ENCODE measurements at regions not wholly inside any gene's neighbourhood (a gene's known extent, or its start where the extent isn't known, plus 50 kb on each side); places are given as distances from the start of the nearest gene placed in this dataset.

DNA sequence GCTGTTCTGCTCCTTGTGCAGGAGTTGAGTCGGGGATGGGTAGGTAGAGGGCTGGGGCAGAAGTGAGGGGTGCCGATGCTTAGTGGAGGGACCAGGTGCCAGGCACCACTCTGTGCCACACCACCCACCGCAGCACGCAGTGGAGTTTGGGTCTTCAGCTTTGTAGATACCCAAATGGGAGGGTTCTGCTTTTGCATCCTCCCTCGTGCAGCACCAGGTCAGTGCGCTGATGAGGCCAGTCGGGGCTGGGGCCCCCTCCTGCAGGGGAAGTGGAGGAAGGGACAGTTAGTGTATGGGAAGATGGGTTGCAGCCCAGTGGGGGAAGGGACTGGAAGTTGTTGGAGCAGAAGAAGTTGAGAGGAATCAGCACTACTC lies 244.0 kb downstream of the RHOU start:
- H3K36me3 Mint-ChIP-seq (ENCODE audit: low read depth): no peaks in the 10 kb centered on the region
- H3K27me3 Mint-ChIP-seq (ENCODE audit: insufficient read depth): peaks cover 3% of the 10 kb centered on the region; the same call in 1 of the 2 replicates
- DNase-seq: no peak
- peaks cover 5% of the 10 kb centered on the region for H3K9me3 Mint-ChIP-seq
- TF ChIP-seq, protein P1, sequence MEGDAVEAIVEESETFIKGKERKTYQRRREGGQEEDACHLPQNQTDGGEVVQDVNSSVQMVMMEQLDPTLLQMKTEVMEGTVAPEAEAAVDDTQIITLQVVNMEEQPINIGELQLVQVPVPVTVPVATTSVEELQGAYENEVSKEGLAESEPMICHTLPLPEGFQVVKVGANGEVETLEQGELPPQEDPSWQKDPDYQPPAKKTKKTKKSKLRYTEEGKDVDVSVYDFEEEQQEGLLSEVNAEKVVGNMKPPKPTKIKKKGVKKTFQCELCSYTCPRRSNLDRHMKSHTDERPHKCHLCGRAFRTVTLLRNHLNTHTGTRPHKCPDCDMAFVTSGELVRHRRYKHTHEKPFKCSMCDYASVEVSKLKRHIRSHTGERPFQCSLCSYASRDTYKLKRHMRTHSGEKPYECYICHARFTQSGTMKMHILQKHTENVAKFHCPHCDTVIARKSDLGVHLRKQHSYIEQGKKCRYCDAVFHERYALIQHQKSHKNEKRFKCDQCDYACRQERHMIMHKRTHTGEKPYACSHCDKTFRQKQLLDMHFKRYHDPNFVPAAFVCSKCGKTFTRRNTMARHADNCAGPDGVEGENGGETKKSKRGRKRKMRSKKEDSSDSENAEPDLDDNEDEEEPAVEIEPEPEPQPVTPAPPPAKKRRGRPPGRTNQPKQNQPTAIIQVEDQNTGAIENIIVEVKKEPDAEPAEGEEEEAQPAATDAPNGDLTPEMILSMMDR (IDR thresholded peaks at IDR 0.05): no peak
- H3K27ac Mint-ChIP-seq: no peak overlapping the region
- no peak overlapping the region for H3K4me3 Mint-ChIP-seq
- no peaks in the 10 kb centered on the region for H3K4me1 Mint-ChIP-seq (ENCODE audit: low read depth)

DNA sequence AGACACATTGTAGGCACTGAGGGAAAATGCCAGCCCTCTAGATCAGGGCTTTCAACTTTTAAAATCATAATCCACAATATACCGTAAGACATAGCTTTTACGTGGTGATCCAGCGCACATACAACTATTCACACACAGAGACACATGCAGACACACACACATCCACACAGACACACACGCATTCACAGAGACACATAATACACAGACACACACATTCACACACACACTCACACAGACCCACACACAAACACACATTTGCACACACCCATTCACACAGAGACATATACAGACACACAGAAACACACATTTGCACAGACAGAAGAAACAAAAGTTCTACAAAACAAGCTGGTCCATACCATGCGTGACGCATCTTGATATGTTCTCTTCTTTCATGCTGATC lies 244.5 kb downstream of the RHOU start:
- no peak for DNase-seq
- no peak overlapping the region for H3K27ac Mint-ChIP-seq
- H3K4me3 Mint-ChIP-seq: no peak overlapping the region
- H3K4me1 Mint-ChIP-seq (ENCODE audit: low read depth): no peaks in the 10 kb centered on the region
- peaks cover 3% of the 10 kb centered on the region; the same call in 1 of the 2 replicates for H3K27me3 Mint-ChIP-seq (ENCODE audit: insufficient read depth)
- H3K36me3 Mint-ChIP-seq (ENCODE audit: low read depth): no peaks in the 10 kb centered on the region
- H3K9me3 Mint-ChIP-seq: peaks cover 5% of the 10 kb centered on the region
- TF ChIP-seq, protein P1 (IDR thresholded peaks at IDR 0.05): no peak

DNA sequence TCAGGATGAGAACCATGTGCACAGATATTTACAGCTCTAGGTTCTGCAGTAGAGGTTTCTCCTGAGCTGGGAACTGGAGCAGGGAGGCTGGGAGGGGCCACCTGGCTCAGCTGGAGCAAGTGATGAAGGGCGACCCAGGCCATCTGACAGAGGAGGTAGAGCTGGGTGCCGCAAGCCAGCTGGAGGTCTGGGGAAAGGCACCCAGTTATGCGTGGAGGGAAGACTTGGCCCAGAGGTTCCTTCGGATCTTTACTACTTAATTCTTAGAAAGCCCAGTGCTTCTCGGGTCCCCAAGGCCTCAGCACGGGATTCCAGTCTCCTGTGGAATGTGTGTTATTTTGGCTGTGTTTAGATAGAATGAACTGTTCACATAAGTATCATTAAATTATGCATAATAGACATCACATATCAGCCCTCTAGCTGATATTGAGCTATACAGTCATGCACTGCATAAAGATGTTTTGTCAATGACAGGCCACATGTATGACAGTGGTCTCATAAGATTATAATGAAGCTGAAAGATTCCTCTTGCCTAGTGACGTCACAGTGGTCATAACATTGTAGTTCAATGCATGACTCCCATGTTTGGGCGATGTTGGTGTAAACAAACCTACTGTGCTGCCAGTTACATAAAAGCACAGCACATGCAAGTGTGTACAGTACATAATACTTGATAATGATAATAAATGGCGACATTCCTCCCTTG lies 245.1 kb downstream of the RHOU start:
- TF ChIP-seq, protein P1 (IDR thresholded peaks at IDR 0.05): no peak
- no peaks in the 10 kb centered on the region for H3K36me3 Mint-ChIP-seq (ENCODE audit: low read depth)
- H3K4me3 Mint-ChIP-seq: no peak overlapping the region
- peaks cover 3% of the 10 kb centered on the region; the same call in 1 of the 2 replicates for H3K27me3 Mint-ChIP-seq (ENCODE audit: insufficient read depth)
- H3K4me1 Mint-ChIP-seq (ENCODE audit: low read depth): no peaks in the 10 kb centered on the region
- H3K9me3 Mint-ChIP-seq: peaks cover 10% of the 10 kb centered on the region
- no peak for DNase-seq
- no peak overlapping the region for H3K27ac Mint-ChIP-seq

DNA sequence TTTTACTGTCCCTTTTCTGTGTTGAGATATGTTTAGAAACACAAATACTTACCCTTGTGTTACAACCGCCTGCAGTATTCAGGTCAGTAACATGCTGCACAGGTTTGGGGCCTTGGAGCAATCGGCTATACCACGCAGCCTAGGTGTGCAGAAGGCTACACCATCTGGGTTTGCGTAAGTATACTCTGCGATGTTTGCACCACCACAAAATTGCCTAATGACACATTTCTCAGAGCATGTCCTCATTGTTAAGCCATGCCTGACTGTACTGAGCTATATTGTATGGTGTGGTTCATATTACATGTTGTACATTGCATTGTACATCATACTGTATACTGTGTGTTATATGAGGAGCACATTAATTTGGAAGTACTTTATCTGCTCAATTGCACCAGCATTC lies 247.4 kb downstream of the RHOU start:
- peaks cover 12% of the 10 kb centered on the region for H3K9me3 Mint-ChIP-seq
- H3K27me3 Mint-ChIP-seq (ENCODE audit: insufficient read depth): peaks cover 3% of the 10 kb centered on the region; the same call in 1 of the 2 replicates
- H3K27ac Mint-ChIP-seq: no peak overlapping the region
- H3K4me3 Mint-ChIP-seq: no peak overlapping the region
- TF ChIP-seq, protein P1 (IDR thresholded peaks at IDR 0.05): no peak
- no peaks in the 10 kb centered on the region for H3K36me3 Mint-ChIP-seq (ENCODE audit: low read depth)
- no peak for DNase-seq
- H3K4me1 Mint-ChIP-seq (ENCODE audit: low read depth): no peaks in the 10 kb centered on the region

DNA sequence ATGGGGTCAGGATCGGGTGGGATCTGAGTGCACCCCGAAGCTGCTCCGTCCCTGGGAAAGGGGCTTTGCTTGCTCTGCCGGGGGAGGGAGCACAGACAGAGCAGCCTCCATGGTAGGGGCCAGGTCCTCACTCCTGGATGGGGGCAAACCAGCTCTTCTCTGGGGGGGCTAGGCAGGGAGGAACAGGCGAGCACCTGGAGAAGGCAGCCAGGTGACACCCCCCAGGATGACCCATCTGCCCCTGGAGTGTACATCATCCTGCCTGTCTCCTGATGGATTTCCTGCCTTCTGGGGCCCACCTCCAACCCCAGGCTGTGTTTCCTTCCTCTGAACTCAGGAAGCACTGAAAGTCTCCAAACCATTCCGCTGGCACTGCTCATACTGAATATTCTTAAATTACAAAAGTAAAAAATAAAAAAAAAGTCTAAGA lies 248.0 kb downstream of the RHOU start:
- Mint-ChIP-seq H3K27ac (no peak overlapping the region), H3K27me3 (ENCODE audit: insufficient read depth) (peaks cover 3% of the 10 kb centered on the region; the same call in 1 of the 2 replicates), H3K36me3 (ENCODE audit: low read depth) (no peaks in the 10 kb centered on the region), H3K9me3 (peaks cover 12% of the 10 kb centered on the region), H3K4me3 (no peak overlapping the region), H3K4me1 (ENCODE audit: low read depth) (no peaks in the 10 kb centered on the region)
- DNase-seq: no peak
- TF ChIP-seq, protein P1 (IDR thresholded peaks at IDR 0.05): no peak

Data from HFFc6 (cell line).